ENCODE measurements at regions not wholly inside any gene's neighbourhood (a gene's known extent, or its start where the extent isn't known, plus 50 kb on each side); places are given as distances from the start of the nearest gene placed in this dataset.
A peak's percentile ranks its signal among the peaks of the same experiment; 100 is the strongest.

GRCh38 chr5:24351285-24351684, 293.5 kb downstream of the CDH10 start:
- TF ChIP-seq, protein P1, sequence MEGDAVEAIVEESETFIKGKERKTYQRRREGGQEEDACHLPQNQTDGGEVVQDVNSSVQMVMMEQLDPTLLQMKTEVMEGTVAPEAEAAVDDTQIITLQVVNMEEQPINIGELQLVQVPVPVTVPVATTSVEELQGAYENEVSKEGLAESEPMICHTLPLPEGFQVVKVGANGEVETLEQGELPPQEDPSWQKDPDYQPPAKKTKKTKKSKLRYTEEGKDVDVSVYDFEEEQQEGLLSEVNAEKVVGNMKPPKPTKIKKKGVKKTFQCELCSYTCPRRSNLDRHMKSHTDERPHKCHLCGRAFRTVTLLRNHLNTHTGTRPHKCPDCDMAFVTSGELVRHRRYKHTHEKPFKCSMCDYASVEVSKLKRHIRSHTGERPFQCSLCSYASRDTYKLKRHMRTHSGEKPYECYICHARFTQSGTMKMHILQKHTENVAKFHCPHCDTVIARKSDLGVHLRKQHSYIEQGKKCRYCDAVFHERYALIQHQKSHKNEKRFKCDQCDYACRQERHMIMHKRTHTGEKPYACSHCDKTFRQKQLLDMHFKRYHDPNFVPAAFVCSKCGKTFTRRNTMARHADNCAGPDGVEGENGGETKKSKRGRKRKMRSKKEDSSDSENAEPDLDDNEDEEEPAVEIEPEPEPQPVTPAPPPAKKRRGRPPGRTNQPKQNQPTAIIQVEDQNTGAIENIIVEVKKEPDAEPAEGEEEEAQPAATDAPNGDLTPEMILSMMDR (IDR thresholded peaks at IDR 0.05): no peak
- TF ChIP-seq EP300 (IDR thresholded peaks at IDR 0.05): no peak
- no peak for TF ChIP-seq POLR2AphosphoS5 (IDR thresholded peaks at IDR 0.05)
- TF ChIP-seq POLR2A (IDR thresholded peaks at IDR 0.05): no peak
- WGBS, 5 donors: 68 to 81% (median 78%) methylated on average over 7 of the region's 7 CpGs
- no peak for DNase-seq
- no peaks in the 10 kb centered on the region for H3K27me3 ChIP-seq
- no peak overlapping the region for H3K27ac ChIP-seq
- H3K9me3 ChIP-seq: peaks cover 0 to 11% (median 6%) of the 10 kb centered on the region in 4 donors
- H3K4me1 ChIP-seq: no peaks in the 10 kb centered on the region
- H3K36me3 ChIP-seq: no peaks in the 10 kb centered on the region
- no peak overlapping the region for H3K4me3 ChIP-seq
- intact Hi-C loops (cut with DNase I; ENCODE audit: low total_unique reads): no loop called here

GRCh38 chr5:24353016-24353415, 291.8 kb downstream of the CDH10 start:
- H3K27me3 ChIP-seq: no peaks in the 10 kb centered on the region
- no peaks in the 10 kb centered on the region for H3K4me1 ChIP-seq
- no peak overlapping the region for H3K4me3 ChIP-seq
- H3K36me3 ChIP-seq: no peaks in the 10 kb centered on the region
- peaks cover 0 to 11% (median 6%) of the 10 kb centered on the region in 4 donors for H3K9me3 ChIP-seq
- no peak overlapping the region for H3K27ac ChIP-seq
- no peak for DNase-seq
- 76 to 96% (median 90%) methylated on average over 2 of the region's 2 CpGs for WGBS, 5 donors
- TF ChIP-seq EP300 (IDR thresholded peaks at IDR 0.05): no peak
- no peak for TF ChIP-seq POLR2AphosphoS5 (IDR thresholded peaks at IDR 0.05)
- TF ChIP-seq, protein P1 (IDR thresholded peaks at IDR 0.05): no peak
- no peak for TF ChIP-seq POLR2A (IDR thresholded peaks at IDR 0.05)
- intact Hi-C loops (cut with DNase I; ENCODE audit: low total_unique reads): no loop called here

- no peaks in the 10 kb centered on the region for H3K27me3 ChIP-seq
- DNase-seq: no peak
- no peaks in the 10 kb centered on the region for H3K36me3 ChIP-seq
- H3K4me3 ChIP-seq: no peak overlapping the region
- H3K27ac ChIP-seq: no peak overlapping the region
- TF ChIP-seq POLR2A (IDR thresholded peaks at IDR 0.05) (no peak), POLR2AphosphoS5 (IDR thresholded peaks at IDR 0.05) (no peak), EP300 (IDR thresholded peaks at IDR 0.05) (no peak)
- TF ChIP-seq, protein P1 (IDR thresholded peaks at IDR 0.05): no peak
- intact Hi-C loops (cut with DNase I; ENCODE audit: low total_unique reads): no loop called here
- H3K9me3 ChIP-seq: peaks cover 0 to 11% (median 6%) of the 10 kb centered on the region in 4 donors
- no peaks in the 10 kb centered on the region for H3K4me1 ChIP-seq
These were observed 291.2 kb downstream of the CDH10 start for GRCh38 chr5:24353611-24354010.

- TF ChIP-seq POLR2AphosphoS5 (IDR thresholded peaks at IDR 0.05): no peak
- TF ChIP-seq EP300 (IDR thresholded peaks at IDR 0.05): no peak
- TF ChIP-seq, protein P1 (IDR thresholded peaks at IDR 0.05): no peak
- no peak for TF ChIP-seq POLR2A (IDR thresholded peaks at IDR 0.05)
- WGBS, 5 donors: 64 to 77% (median 72%) methylated on average over 6 to 9 of the region's 9 CpGs
- H3K36me3 ChIP-seq: no peaks in the 10 kb centered on the region
- no peak overlapping the region for H3K27ac ChIP-seq
- DNase-seq: peak in 1 of 2 donors; percentile 22
- H3K9me3 ChIP-seq: peaks cover 0 to 15% (median 0%) of the 10 kb centered on the region in 4 donors
- no peak overlapping the region for H3K4me3 ChIP-seq
- H3K4me1 ChIP-seq: no peaks in the 10 kb centered on the region
- intact Hi-C loops (cut with DNase I; ENCODE audit: low total_unique reads): no loop called here
- no peaks in the 10 kb centered on the region for H3K27me3 ChIP-seq
These were observed 280.8 kb downstream of the CDH10 start for GRCh38 chr5:24363789-24364481.
